Fibroblast of the aortic adventitia (primary cell): ENCODE measurements at regions not wholly inside any gene's neighbourhood (a gene's known extent, or its start where the extent isn't known, plus 50 kb on each side); places are given as distances from the start of the nearest gene placed in this dataset.
A peak's percentile ranks its signal among the peaks of the same experiment; 100 is the strongest.

Source experiments
- DNase-seq: peaks from one replicate; pipeline ENCODE4 v3.0.0-alpha.2; 2010; ENCODE audit warnings: low read depth
- H3K4me3 ChIP-seq: 2 replicates; pipeline ENCODE4 v1.5.1; 2011; ENCODE audit warnings: low read depth, mild to moderate bottlenecking, control low read depth, low read length, moderate library complexity
- CTCF ChIP-seq: IDR thresholded peaks from 2 replicates; pipeline ENCODE4 v1.5.1; 2011; ENCODE audit warnings: mild to moderate bottlenecking, low read length, control low read depth, inconsistent platforms; ENCODE audit not compliant: insufficient read depth

GRCh38 chr5:58262226-58262625 lies 197.7 kb downstream of the PLK2 start:
- TF ChIP-seq CTCF = no peak
- no peak overlapping the region for H3K4me3 ChIP-seq
- peak; percentile 43 for DNase-seq

- no peak for TF ChIP-seq CTCF
- DNase-seq = peak; percentile 94
- no peak overlapping the region for H3K4me3 ChIP-seq
These were observed 198.3 kb downstream of the PLK2 start for GRCh38 chr5:58261605-58262004.

- no peak overlapping the region for H3K4me3 ChIP-seq
- TF ChIP-seq CTCF = no peak
- DNase-seq = no peak
These were observed 199.6 kb downstream of the PLK2 start for GRCh38 chr5:58260243-58260642.

GRCh38 chr5:58259685-58260152 lies 200.2 kb downstream of the PLK2 start:
- TF ChIP-seq CTCF = no peak
- H3K4me3 ChIP-seq = peak overlapping the region; percentile 34
- DNase-seq = peak; percentile 88

- no peak for DNase-seq
- TF ChIP-seq CTCF = no peak
- no peak overlapping the region for H3K4me3 ChIP-seq
These were observed 200.8 kb downstream of the PLK2 start for GRCh38 chr5:58258984-58259684.

GRCh38 chr5:58255970-58256369 lies 203.9 kb downstream of the PLK2 start:
- H3K4me3 ChIP-seq = no peak overlapping the region
- no peak for TF ChIP-seq CTCF
- DNase-seq = no peak

GRCh38 chr5:58255386-58255785 lies 204.5 kb downstream of the PLK2 start:
- H3K4me3 ChIP-seq = no peak overlapping the region
- DNase-seq = no peak
- TF ChIP-seq CTCF = no peak
